ENCODE measurements at regions not wholly inside any gene's neighbourhood (a gene's known extent, or its start where the extent isn't known, plus 50 kb on each side); places are given as distances from the start of the nearest gene placed in this dataset.

- ATAC-seq: no peak
- Histone ChIP-seq H3K4me1 (ENCODE audit: insufficient read depth) (no peaks in the 10 kb centered on the region), H3K4me2 (no peak overlapping the region), H3K9me2 (ENCODE audit: insufficient read depth) (no peaks in the 10 kb centered on the region), H3K79me2 (replicated peaks; ENCODE audit: insufficient read depth) (no peaks in the 10 kb centered on the region), H3K4me3 (no peak overlapping the region), H3K27me3 (ENCODE audit: insufficient read depth) (no peaks in the 10 kb centered on the region), H4K20me1 (replicated peaks; ENCODE audit: insufficient read depth) (no peaks in the 10 kb centered on the region), H3K27ac (ENCODE audit: low read depth) (no peak overlapping the region), H3K36me3 (ENCODE audit: insufficient read depth) (0 out of 2 replicates have a peak, but pooled peaks cover 3% of the 10 kb centered on the region), H2AFZ (no peak overlapping the region; the same call in 1 of the 2 replicates), H3F3A (replicated peaks; ENCODE audit: low read depth) (no peaks in the 10 kb centered on the region)
- H3K27me3 Mint-ChIP-seq (ENCODE audit: insufficient read depth, low read depth, poor library complexity): peaks cover 3% of the 10 kb centered on the region
- H3K9me3 Mint-ChIP-seq: peaks cover 26% of the 10 kb centered on the region
- H3K4me1 Mint-ChIP-seq: no peaks in the 10 kb centered on the region
- peaks cover 16% of the 10 kb centered on the region for H3K36me3 Mint-ChIP-seq (ENCODE audit: low read depth)
- DNase-seq (ENCODE audit: low spot score): no peak
- no peak overlapping the region for H3K27ac Mint-ChIP-seq
- no peak overlapping the region for H3K4me3 Mint-ChIP-seq
- TF ChIP-seq ZNF114 (CRISPR knock-in tag; IDR thresholded peaks at IDR 0.05): no peak
Measured at GRCh38 chr5:78698191-78698791, 49.7 kb upstream of the LHFPL2 start.

All from GM23338 (cell line).